GM12891 (cell line): ENCODE measurements at regions not wholly inside any gene's neighbourhood (a gene's known extent, or its start where the extent isn't known, plus 50 kb on each side); places are given as distances from the start of the nearest gene placed in this dataset.

Source experiments
- PAX5 ChIP-seq: IDR thresholded peaks from 2 replicates; pipeline ENCODE4 v1.6.1; 2011; ENCODE audit warnings: low read length, moderate library complexity, mild to moderate bottlenecking; ENCODE audit not compliant: insufficient read depth, severe bottlenecking
- POLR2A ChIP-seq: IDR thresholded peaks from 2 replicates; pipeline ENCODE4 v1.6.1; 2011; ENCODE audit warnings: low read depth, low read length, control low read depth
- POLR2AphosphoS5 ChIP-seq: IDR thresholded peaks from 2 replicates; pipeline ENCODE4 v1.6.1; 2011; ENCODE audit warnings: low read depth, low read length, control low read depth
- SPI1 ChIP-seq: IDR thresholded peaks from 2 replicates; pipeline ENCODE4 v1.6.1; 2011; ENCODE audit warnings: low read depth, low read length, control low read depth
- TAF1 ChIP-seq: IDR thresholded peaks from 2 replicates; pipeline ENCODE4 v1.6.1; 2011; ENCODE audit warnings: low read depth, low read length, control low read depth

DNA sequence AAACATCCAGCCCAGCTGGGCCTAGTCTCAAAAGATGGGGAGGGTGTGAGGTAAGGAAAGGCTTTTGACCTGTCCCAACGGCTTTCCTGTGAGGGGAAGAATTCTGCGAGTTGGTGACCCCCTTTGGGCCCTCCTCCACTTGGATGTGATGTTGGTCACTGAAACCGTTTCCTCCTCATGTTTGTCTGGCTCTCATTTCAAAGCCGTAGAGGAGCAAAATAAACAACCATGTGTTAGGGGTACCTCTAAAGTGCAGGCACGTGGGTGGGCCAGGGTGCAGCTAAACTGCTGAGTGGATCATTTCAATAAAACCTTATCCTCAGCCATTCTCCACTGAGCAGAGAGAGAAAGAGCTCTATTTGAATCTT lies 84.3 kb upstream of the MELK start:
- TF ChIP-seq POLR2A (no peak), POLR2AphosphoS5 (no peak), SPI1 (no peak), TAF1 (no peak), PAX5 (no peak)
